Endothelial cell of umbilical vein (primary cell): ENCODE measurements at regions not wholly inside any gene's neighbourhood (a gene's known extent, or its start where the extent isn't known, plus 50 kb on each side); places are given as distances from the start of the nearest gene placed in this dataset.

Experiments used
- BruUV-seq: library from RNA; stranded (reverse); fragments of 400-500 nt; replicated peaks from 2 replicates; lab custom pipeline; 2021; lab: Mats Ljungman, UMichigan
- CTCF ChIA-PET: fragments of 300-600, 350-600 bp; sonication (Branson Sonifier 250); formaldehyde crosslinking; loops from one replicate; lab custom pipeline; 2021; ENCODE audit warnings: antibody characterized with exemption, inconsistent platforms; lab: Charles Lee
- POLR2A ChIA-PET: fragments of 300-600, 350-600 bp; sonication (Branson Sonifier 250); formaldehyde crosslinking; loops from one replicate; lab custom pipeline; 2021; ENCODE audit warnings: antibody characterized with exemption, inconsistent platforms; lab: Charles Lee
- DNase-seq: peaks from one replicate; pipeline ENCODE4 v3.0.0-alpha.2; 2011; ENCODE audit warnings: low read depth, low spot score
- FAIRE-seq: peaks from 2 replicates; lab custom pipeline; 2011; peaks lifted over from hg19 to GRCh38; lab: Jason Lieb, UNC
- H2AFZ ChIP-seq: 2 replicates; pipeline ENCODE4 v1.6.0; 2012; ENCODE audit warnings: low read depth, low read length, control low read depth, inconsistent platforms
- H3K27ac ChIP-seq: 2 replicates; pipeline ENCODE4 v1.5.1; 2011; ENCODE audit warnings: low read depth, mild to moderate bottlenecking, control low read depth, low read length, moderate library complexity; ENCODE audit not compliant: insufficient read depth
- H3K27me3 ChIP-seq, 2 experiments: 2 replicates each; pipeline versions ENCODE4 v1.6.0 to v1.6.1; 2011; ENCODE audit warnings: low read length in 2 of 2, mixed read lengths in 1 of 2; ENCODE audit not compliant: control insufficient read depth in 2 of 2, insufficient read depth in 2 of 2
- H3K36me3 ChIP-seq, 2 experiments: 2 replicates in 1 of 2; 3 replicates in 1 of 2; pipeline ENCODE4 v1.5.1; 2011; ENCODE audit warnings: low read length in 2 of 2, mild to moderate bottlenecking in 1 of 2, moderate library complexity in 1 of 2; ENCODE audit not compliant: control insufficient read depth in 2 of 2, insufficient read depth in 2 of 2; ENCODE audit errors: extremely low read depth in 1 of 2
- H3K4me1 ChIP-seq: 3 replicates; pipeline ENCODE4 v1.5.1; 2011; ENCODE audit warnings: mild to moderate bottlenecking, low read length; ENCODE audit not compliant: control insufficient read depth, insufficient read depth; ENCODE audit errors: extremely low read depth
- H3K4me2 ChIP-seq: 2 replicates; pipeline ENCODE4 v1.6.1; 2011; ENCODE audit warnings: low read length, control low read depth, mixed read lengths; ENCODE audit not compliant: insufficient read depth
- H3K4me3 ChIP-seq, 3 experiments: fragments of 200-600 bp in 1 of 3; sonication (generic), shearing (Covaris generic) in 1 of 3; replicated peaks in 1 of 3; 2 replicates each; pipeline ENCODE4 v1.5.1; 2011 to 2016; ENCODE audit warnings: control low read depth in 3 of 3, low read length in 3 of 3, mild to moderate bottlenecking in 2 of 3, inconsistent platforms in 1 of 3, low read depth in 1 of 3, moderate library complexity in 1 of 3; ENCODE audit not compliant: insufficient read depth in 1 of 3
- H3K79me2 ChIP-seq: 2 replicates; pipeline ENCODE4 v1.6.0; 2012; ENCODE audit warnings: low read length, inconsistent platforms; ENCODE audit not compliant: control insufficient read depth, insufficient read depth
- H3K9ac ChIP-seq: replicated peaks from 2 replicates; pipeline ENCODE3; 2011; ENCODE audit warnings: low read length, control low read depth; ENCODE audit not compliant: insufficient read depth; ENCODE audit errors: extremely low read depth
- H3K9me1 ChIP-seq: replicated peaks from 3 replicates; pipeline ENCODE4 v1.6.0; 2011; ENCODE audit warnings: mild to moderate bottlenecking, low read length; ENCODE audit not compliant: control insufficient read depth, insufficient read depth; ENCODE audit errors: extremely low read depth
- H3K9me3 ChIP-seq: replicated peaks from 2 replicates; pipeline ENCODE4 v1.5.1; 2012; ENCODE audit warnings: low read length, inconsistent platforms; ENCODE audit not compliant: control insufficient read depth, insufficient read depth
- H4K20me1 ChIP-seq: replicated peaks from 2 replicates; pipeline ENCODE3; 2011; ENCODE audit warnings: mild to moderate bottlenecking, low read length; ENCODE audit not compliant: control insufficient read depth, insufficient read depth; ENCODE audit errors: extremely low read depth
- EZH2 ChIP-seq: IDR thresholded peaks from 2 replicates; pipeline ENCODE4 v1.6.1; 2012; ENCODE audit warnings: borderline replicate concordance, low read depth, mild to moderate bottlenecking, moderate library complexity, low read length, inconsistent platforms; ENCODE audit not compliant: severe bottlenecking
- FOS ChIP-seq: IDR thresholded peaks from 2 replicates; pipeline ENCODE4 v1.6.1; 2011; ENCODE audit warnings: mild to moderate bottlenecking, low read length, moderate library complexity, borderline replicate concordance; ENCODE audit not compliant: insufficient read depth
- GATA2 ChIP-seq: IDR thresholded peaks from 2 replicates; pipeline ENCODE4 v1.7.0; 2011; ENCODE audit warnings: low read depth, mild to moderate bottlenecking, moderate library complexity, mixed read lengths, low read length; ENCODE audit not compliant: insufficient read length, insufficient read depth
- JUN ChIP-seq: IDR thresholded peaks from 2 replicates; pipeline ENCODE4 v1.6.1; 2011; ENCODE audit warnings: borderline replicate concordance, low read depth; ENCODE audit not compliant: insufficient read length, insufficient read depth
- MAX ChIP-seq: IDR thresholded peaks from 2 replicates; pipeline ENCODE4 v1.6.1; 2011; ENCODE audit not compliant: insufficient read depth, insufficient read length
- MYC ChIP-seq: IDR thresholded peaks from one replicate; pipeline ENCODE4 v1.6.1; 2011; ENCODE audit warnings: mild to moderate bottlenecking, low read depth, low read length
- POLR2A ChIP-seq: IDR thresholded peaks from 2 replicates; pipeline ENCODE4 v1.6.1; 2012; ENCODE audit warnings: low read depth, mild to moderate bottlenecking, control low read depth, low read length
- POLR2AphosphoS5 ChIP-seq: IDR thresholded peaks from 2 replicates; pipeline ENCODE4 v1.6.1; 2012; ENCODE audit warnings: low read depth, mild to moderate bottlenecking, control low read depth, low read length, moderate library complexity; ENCODE audit not compliant: insufficient read depth
- dilution Hi-C: fragments of 300-500 bp; cut with MboI; formaldehyde crosslinking; loops from one replicate; pipeline ENCODE4 v1.15.0; 2019; ENCODE audit warnings: low sequenced_read_pairs; ENCODE audit not compliant: extremely low pct_ligation_motif_present
- intact Hi-C: fragments of 100-400 bp; cut with micrococcal nuclease; formaldehyde crosslinking; loops from one replicate; pipeline ENCODE4 v1.10.0; 2022
- TF ChIP-seq, protein P1 (sequence below), 2 donors: IDR thresholded peaks; 1 replicate in 1 of 2; 2 replicates in 1 of 2; pipeline ENCODE4 v1.5.1; 2011; ENCODE audit warnings: low read length in 2 of 2, mild to moderate bottlenecking in 2 of 2, moderate library complexity in 2 of 2, control low read depth in 1 of 2, inconsistent platforms in 1 of 2, low read depth in 1 of 2; ENCODE audit not compliant: insufficient read depth in 1 of 2; ENCODE audit errors: extremely low read depth in 1 of 2

- ChIA-PET POLR2A (no interaction called here), CTCF (no interaction called here)
- no peak overlapping the region for H2AFZ ChIP-seq
- H4K20me1 ChIP-seq: no peaks in the 10 kb centered on the region
- no TSS peak for BruUV-seq
- H3K27me3 ChIP-seq: no peaks in the 10 kb centered on the region
- no peak overlapping the region for H3K27ac ChIP-seq
- H3K9me3 ChIP-seq: no peaks in the 10 kb centered on the region
- no peaks in the 10 kb centered on the region for H3K79me2 ChIP-seq
- FAIRE-seq (no peak), DNase-seq (no peak)
- no peaks in the 10 kb centered on the region for H3K4me1 ChIP-seq
- no peaks in the 10 kb centered on the region for H3K36me3 ChIP-seq
- no peak overlapping the region for H3K4me3 ChIP-seq
- no peaks in the 10 kb centered on the region for H3K9me1 ChIP-seq
- intact Hi-C loops (no loop called here), dilution Hi-C loops (no loop called here)
- H3K9ac ChIP-seq: no peak overlapping the region
- no peak overlapping the region for H3K4me2 ChIP-seq
- TF ChIP-seq, protein P1, sequence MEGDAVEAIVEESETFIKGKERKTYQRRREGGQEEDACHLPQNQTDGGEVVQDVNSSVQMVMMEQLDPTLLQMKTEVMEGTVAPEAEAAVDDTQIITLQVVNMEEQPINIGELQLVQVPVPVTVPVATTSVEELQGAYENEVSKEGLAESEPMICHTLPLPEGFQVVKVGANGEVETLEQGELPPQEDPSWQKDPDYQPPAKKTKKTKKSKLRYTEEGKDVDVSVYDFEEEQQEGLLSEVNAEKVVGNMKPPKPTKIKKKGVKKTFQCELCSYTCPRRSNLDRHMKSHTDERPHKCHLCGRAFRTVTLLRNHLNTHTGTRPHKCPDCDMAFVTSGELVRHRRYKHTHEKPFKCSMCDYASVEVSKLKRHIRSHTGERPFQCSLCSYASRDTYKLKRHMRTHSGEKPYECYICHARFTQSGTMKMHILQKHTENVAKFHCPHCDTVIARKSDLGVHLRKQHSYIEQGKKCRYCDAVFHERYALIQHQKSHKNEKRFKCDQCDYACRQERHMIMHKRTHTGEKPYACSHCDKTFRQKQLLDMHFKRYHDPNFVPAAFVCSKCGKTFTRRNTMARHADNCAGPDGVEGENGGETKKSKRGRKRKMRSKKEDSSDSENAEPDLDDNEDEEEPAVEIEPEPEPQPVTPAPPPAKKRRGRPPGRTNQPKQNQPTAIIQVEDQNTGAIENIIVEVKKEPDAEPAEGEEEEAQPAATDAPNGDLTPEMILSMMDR (IDR thresholded peaks at IDR 0.05; ENCODE audit: extremely low read depth in 1 of 2, insufficient read depth in 1 of 2, low read depth in 1 of 2, low read length in 2 of 2): no peak
- no peak for TF ChIP-seq GATA2
- no peak for TF ChIP-seq MAX
Measured at GRCh38 chr3:4926892-4927291, 52.3 kb upstream of the BHLHE40 start.

DNA sequence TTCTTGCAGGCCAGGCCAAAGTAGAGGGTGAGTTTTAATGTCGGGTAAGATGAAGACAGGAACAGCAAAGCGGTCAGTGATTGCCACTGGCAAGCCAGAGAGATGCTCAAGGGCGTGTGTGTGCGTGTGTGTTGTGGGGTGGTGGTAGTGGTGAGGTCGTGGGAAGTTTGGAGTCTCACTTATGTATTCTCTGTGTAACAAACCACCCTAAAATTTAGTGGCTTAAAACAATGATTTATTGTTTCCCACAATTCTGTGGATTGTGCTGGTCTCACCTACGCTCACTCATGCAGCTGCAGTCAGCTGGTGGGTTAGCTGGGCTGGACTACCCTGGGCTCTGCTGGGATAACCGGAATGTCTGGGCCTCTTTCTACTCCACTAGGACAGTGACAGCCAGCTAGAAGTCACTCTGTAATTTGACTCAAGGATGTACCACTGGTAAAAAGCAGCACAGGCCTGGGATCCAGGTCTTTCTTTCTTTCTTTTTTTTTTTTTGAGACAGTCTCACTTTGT is 50.9 kb upstream of the BHLHE40 start:
- DNase-seq (no peak), FAIRE-seq (no peak)
- ChIA-PET POLR2A (interaction anchor here (0.6 kb wide), 1 partner anchor 49 kb away, joined by 3 read pairs; no protein-coding TSS in a partner anchor), CTCF (no interaction called here)
- intact Hi-C loops (no loop called here), dilution Hi-C loops (no loop called here)
- Histone ChIP-seq H2AFZ (no peak overlapping the region), H3K27ac (no peak overlapping the region), H3K4me3 (no peak overlapping the region), H3K9ac (no peak overlapping the region), H3K4me1 (no peaks in the 10 kb centered on the region), H3K9me1 (no peaks in the 10 kb centered on the region), H3K36me3 (no peaks in the 10 kb centered on the region), H3K9me3 (no peaks in the 10 kb centered on the region), H3K27me3 (no peaks in the 10 kb centered on the region), H4K20me1 (no peaks in the 10 kb centered on the region), H3K4me2 (no peak overlapping the region), H3K79me2 (no peaks in the 10 kb centered on the region)
- BruUV-seq: no TSS peak
- TF ChIP-seq GATA2 (no peak), FOS (no peak), MAX (no peak), POLR2AphosphoS5 (no peak), POLR2A (no peak), MYC (no peak), JUN (no peak), EZH2 (no peak)
- TF ChIP-seq, protein P1 (IDR thresholded peaks at IDR 0.05; ENCODE audit: extremely low read depth in 1 of 2, insufficient read depth in 1 of 2, low read depth in 1 of 2, low read length in 2 of 2): no peak
